ENCODE measurements at regions not wholly inside any gene's neighbourhood (a gene's known extent, or its start where the extent isn't known, plus 50 kb on each side); places are given as distances from the start of the nearest gene placed in this dataset.

- intact Hi-C loops (cut with micrococcal nuclease) = no loop called here
- H3K27ac ChIP-seq (ENCODE audit: low read depth in 1 of 2, low read length in 2 of 2) = no peak overlapping the region
- no peak overlapping the region for H3K27ac Mint-ChIP-seq
- no peak overlapping the region for H3K4me2 ChIP-seq (replicated peaks; ENCODE audit: extremely low read depth, low read length, poor library complexity, severe bottlenecking)
- WGBS (ENCODE audit: insufficient coverage) = no CpG with 5 or more reads among the region's 4 CpGs
- no peak overlapping the region for H3K4me3 Mint-ChIP-seq
- DNase-seq = no peak
- H3K4me3 ChIP-seq (replicated peaks in 1 of 3; ENCODE audit: low read depth in 2 of 3, low read length in 3 of 3) = no peak overlapping the region
- H3K27me3 Mint-ChIP-seq (ENCODE audit: low read depth in 3 of 3) = peaks cover 0 to 4% (median 0%) of the 10 kb centered on the region in 3 donors
- no peak overlapping the region for H3K9ac ChIP-seq (ENCODE audit: insufficient read depth, low read length, poor library complexity, severe bottlenecking)
- H2AFZ ChIP-seq (ENCODE audit: insufficient read depth, low read depth, low read length, poor library complexity, severe bottlenecking) = no peak overlapping the region
- H4K20me1 ChIP-seq (ENCODE audit: insufficient read depth, low read length) = no peaks in the 10 kb centered on the region
- no peaks in the 10 kb centered on the region for H3K79me2 ChIP-seq (ENCODE audit: insufficient read depth, low read length)
- peaks cover 6 to 27% (median 13%) of the 10 kb centered on the region in 7 donors for H3K9me3 Mint-ChIP-seq
- no peaks in the 10 kb centered on the region for H3K27me3 ChIP-seq (ENCODE audit: control insufficient read depth in 2 of 2, insufficient read depth in 2 of 2, low read length in 2 of 2)
- no peaks in the 10 kb centered on the region for H3K36me3 ChIP-seq (replicated peaks in 1 of 2; ENCODE audit: control insufficient read depth in 1 of 2, insufficient read depth in 2 of 2, low read length in 2 of 2)
- H3K4me1 Mint-ChIP-seq = no peaks in the 10 kb centered on the region
- no peaks in the 10 kb centered on the region for H3K36me3 Mint-ChIP-seq
- no peaks in the 10 kb centered on the region for H3K4me1 ChIP-seq (ENCODE audit: control insufficient read depth in 1 of 2, insufficient read depth in 2 of 2, low read length in 2 of 2)
- no peak for TF ChIP-seq CTCF (IDR thresholded peaks at IDR 0.05)
- peaks cover 0 to 8% of the 10 kb centered on the region in 2 donors for H3K9me3 ChIP-seq (replicated peaks in 1 of 2; ENCODE audit: control insufficient read depth in 1 of 2, insufficient read depth in 1 of 2, low read length in 2 of 2)
Measured at GRCh38 chr12:29883941-29884554, 100.3 kb upstream of the TMTC1 start.

- no peak for DNase-seq
- Mint-ChIP-seq H3K4me1 (no peaks in the 10 kb centered on the region), H3K27me3 (ENCODE audit: low read depth in 3 of 3) (peaks cover 0 to 3% (median 0%) of the 10 kb centered on the region in 3 donors), H3K36me3 (no peaks in the 10 kb centered on the region), H3K9me3 (peaks cover 6 to 26% (median 13%) of the 10 kb centered on the region in 7 donors), H3K4me3 (no peak overlapping the region), H3K27ac (no peak overlapping the region)
- TF ChIP-seq CTCF (IDR thresholded peaks at IDR 0.05) = no peak
- no peak overlapping the region for H2AFZ ChIP-seq (ENCODE audit: insufficient read depth, low read depth, low read length, poor library complexity, severe bottlenecking)
- H3K4me2 ChIP-seq (replicated peaks; ENCODE audit: extremely low read depth, low read length, poor library complexity, severe bottlenecking) = no peak overlapping the region
- H3K27me3 ChIP-seq (ENCODE audit: control insufficient read depth in 2 of 2, insufficient read depth in 2 of 2, low read length in 2 of 2) = no peaks in the 10 kb centered on the region
- intact Hi-C loops (cut with micrococcal nuclease) = no loop called here
- no peak overlapping the region for H3K9ac ChIP-seq (ENCODE audit: insufficient read depth, low read length, poor library complexity, severe bottlenecking)
- no peaks in the 10 kb centered on the region for H3K36me3 ChIP-seq (replicated peaks in 1 of 2; ENCODE audit: control insufficient read depth in 1 of 2, insufficient read depth in 2 of 2, low read length in 2 of 2)
- peaks cover 0 to 4% of the 10 kb centered on the region in 2 donors for H3K9me3 ChIP-seq (replicated peaks in 1 of 2; ENCODE audit: control insufficient read depth in 1 of 2, insufficient read depth in 1 of 2, low read length in 2 of 2)
- no peaks in the 10 kb centered on the region for H3K4me1 ChIP-seq (ENCODE audit: control insufficient read depth in 1 of 2, insufficient read depth in 2 of 2, low read length in 2 of 2)
- H3K79me2 ChIP-seq (ENCODE audit: insufficient read depth, low read length) = no peaks in the 10 kb centered on the region
- no peaks in the 10 kb centered on the region for H4K20me1 ChIP-seq (ENCODE audit: insufficient read depth, low read length)
- H3K27ac ChIP-seq (ENCODE audit: low read depth in 1 of 2, low read length in 2 of 2) = no peak overlapping the region
- H3K4me3 ChIP-seq (replicated peaks in 1 of 3; ENCODE audit: low read depth in 2 of 3, low read length in 3 of 3) = no peak overlapping the region
Measured at GRCh38 chr12:29883525-29883924, 99.8 kb upstream of the TMTC1 start.
